ENCODE measurements at regions not wholly inside any gene's neighbourhood (a gene's known extent, or its start where the extent isn't known, plus 50 kb on each side); places are given as distances from the start of the nearest gene placed in this dataset.

DNA sequence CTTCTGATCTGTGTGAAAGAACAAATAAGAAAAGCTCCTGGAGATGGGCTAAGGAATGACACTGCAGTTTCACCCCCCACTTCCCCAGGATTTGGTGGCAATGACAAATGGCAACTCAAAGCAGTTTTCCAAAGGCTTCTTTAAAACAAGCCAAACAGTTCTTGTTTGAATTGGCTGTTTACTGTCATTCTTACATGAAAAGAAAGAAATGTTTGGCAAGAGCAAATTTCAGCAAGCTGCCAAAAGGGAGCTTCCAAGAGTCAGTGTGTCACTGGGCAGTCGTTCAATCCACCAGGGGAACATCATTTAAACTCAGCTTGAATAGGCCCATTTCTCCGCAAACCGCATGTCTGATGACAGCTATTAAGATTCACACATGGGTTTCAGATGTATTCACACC, 119.0 kb upstream of the RHOBTB1 start (continued):
- peak; percentile 55; the same call in 1 of the 2 replicates for TF ChIP-seq JUNB (IDR thresholded peaks at IDR 0.05)
- TF ChIP-seq, protein P1, sequence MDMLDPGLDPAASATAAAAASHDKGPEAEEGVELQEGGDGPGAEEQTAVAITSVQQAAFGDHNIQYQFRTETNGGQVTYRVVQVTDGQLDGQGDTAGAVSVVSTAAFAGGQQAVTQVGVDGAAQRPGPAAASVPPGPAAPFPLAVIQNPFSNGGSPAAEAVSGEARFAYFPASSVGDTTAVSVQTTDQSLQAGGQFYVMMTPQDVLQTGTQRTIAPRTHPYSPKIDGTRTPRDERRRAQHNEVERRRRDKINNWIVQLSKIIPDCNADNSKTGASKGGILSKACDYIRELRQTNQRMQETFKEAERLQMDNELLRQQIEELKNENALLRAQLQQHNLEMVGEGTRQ (IDR thresholded peaks at IDR 0.05) = no peak
- TF ChIP-seq CBX8 (IDR thresholded peaks at IDR 0.05) = no peak
- no peak for TF ChIP-seq FOSB (CRISPR knock-in tag; IDR thresholded peaks at IDR 0.05)
- no peak for TF ChIP-seq EHMT2 (IDR thresholded peaks at IDR 0.05; ENCODE audit: low read depth)
- TF ChIP-seq, protein P2, sequence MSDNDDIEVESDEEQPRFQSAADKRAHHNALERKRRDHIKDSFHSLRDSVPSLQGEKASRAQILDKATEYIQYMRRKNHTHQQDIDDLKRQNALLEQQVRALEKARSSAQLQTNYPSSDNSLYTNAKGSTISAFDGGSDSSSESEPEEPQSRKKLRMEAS (IDR thresholded peaks at IDR 0.05) = no peak
- TF ChIP-seq RCOR1 (IDR thresholded peaks at IDR 0.05; ENCODE audit: low read depth, low read length) = no peak
- TF ChIP-seq NPAS2 (CRISPR knock-in tag; IDR thresholded peaks at IDR 0.05; ENCODE audit: borderline replicate concordance) = no peak
- TF ChIP-seq POLR2AphosphoS2 (conservative IDR thresholded peaks at IDR 0.05; ENCODE audit: low read length) = no peak
- no peak for TF ChIP-seq TP53 (CRISPR knock-in tag; IDR thresholded peaks at IDR 0.05)
- TF ChIP-seq HDAC2 (IDR thresholded peaks at IDR 0.05) = no peak
- peak; percentile 89 for TF ChIP-seq MAFK (IDR thresholded peaks at IDR 0.05; ENCODE audit: partially characterized antibody)
- 0 out of 2 replicates have a peak, but pooled peaks have one; percentile 9 for TF ChIP-seq ZSCAN20 (CRISPR knock-in tag; IDR thresholded peaks at IDR 0.05)
- no peak for TF ChIP-seq RFX5 (IDR thresholded peaks at IDR 0.05)
- TF ChIP-seq JUN (IDR thresholded peaks at IDR 0.05) = peak; percentile 77 to 85
- peak in 1 of 2 experiments; percentile 50; a peak in 4 of 5 replicates for TF ChIP-seq RAD21 (conservative IDR thresholded peaks at IDR 0.05 in 1 of 2, IDR thresholded peaks at IDR 0.05 in 1 of 2)
- no peak for TF ChIP-seq NR3C1 (IDR thresholded peaks at IDR 0.05)
- no peak for TF ChIP-seq MYC (IDR thresholded peaks at IDR 0.05; ENCODE audit: borderline replicate concordance, low read length)
- TF ChIP-seq, protein P3, sequence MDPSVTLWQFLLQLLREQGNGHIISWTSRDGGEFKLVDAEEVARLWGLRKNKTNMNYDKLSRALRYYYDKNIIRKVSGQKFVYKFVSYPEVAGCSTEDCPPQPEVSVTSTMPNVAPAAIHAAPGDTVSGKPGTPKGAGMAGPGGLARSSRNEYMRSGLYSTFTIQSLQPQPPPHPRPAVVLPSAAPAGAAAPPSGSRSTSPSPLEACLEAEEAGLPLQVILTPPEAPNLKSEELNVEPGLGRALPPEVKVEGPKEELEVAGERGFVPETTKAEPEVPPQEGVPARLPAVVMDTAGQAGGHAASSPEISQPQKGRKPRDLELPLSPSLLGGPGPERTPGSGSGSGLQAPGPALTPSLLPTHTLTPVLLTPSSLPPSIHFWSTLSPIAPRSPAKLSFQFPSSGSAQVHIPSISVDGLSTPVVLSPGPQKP (IDR thresholded peaks at IDR 0.05; ENCODE audit: low read depth, low read length) = no peak
- TF ChIP-seq, protein P4, sequence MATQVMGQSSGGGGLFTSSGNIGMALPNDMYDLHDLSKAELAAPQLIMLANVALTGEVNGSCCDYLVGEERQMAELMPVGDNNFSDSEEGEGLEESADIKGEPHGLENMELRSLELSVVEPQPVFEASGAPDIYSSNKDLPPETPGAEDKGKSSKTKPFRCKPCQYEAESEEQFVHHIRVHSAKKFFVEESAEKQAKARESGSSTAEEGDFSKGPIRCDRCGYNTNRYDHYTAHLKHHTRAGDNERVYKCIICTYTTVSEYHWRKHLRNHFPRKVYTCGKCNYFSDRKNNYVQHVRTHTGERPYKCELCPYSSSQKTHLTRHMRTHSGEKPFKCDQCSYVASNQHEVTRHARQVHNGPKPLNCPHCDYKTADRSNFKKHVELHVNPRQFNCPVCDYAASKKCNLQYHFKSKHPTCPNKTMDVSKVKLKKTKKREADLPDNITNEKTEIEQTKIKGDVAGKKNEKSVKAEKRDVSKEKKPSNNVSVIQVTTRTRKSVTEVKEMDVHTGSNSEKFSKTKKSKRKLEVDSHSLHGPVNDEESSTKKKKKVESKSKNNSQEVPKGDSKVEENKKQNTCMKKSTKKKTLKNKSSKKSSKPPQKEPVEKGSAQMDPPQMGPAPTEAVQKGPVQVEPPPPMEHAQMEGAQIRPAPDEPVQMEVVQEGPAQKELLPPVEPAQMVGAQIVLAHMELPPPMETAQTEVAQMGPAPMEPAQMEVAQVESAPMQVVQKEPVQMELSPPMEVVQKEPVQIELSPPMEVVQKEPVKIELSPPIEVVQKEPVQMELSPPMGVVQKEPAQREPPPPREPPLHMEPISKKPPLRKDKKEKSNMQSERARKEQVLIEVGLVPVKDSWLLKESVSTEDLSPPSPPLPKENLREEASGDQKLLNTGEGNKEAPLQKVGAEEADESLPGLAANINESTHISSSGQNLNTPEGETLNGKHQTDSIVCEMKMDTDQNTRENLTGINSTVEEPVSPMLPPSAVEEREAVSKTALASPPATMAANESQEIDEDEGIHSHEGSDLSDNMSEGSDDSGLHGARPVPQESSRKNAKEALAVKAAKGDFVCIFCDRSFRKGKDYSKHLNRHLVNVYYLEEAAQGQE (IDR thresholded peaks at IDR 0.05) = no peak
- no peak for TF ChIP-seq BHLHE40 (IDR thresholded peaks at IDR 0.05; ENCODE audit: low read depth, low read length)
- no peak for TF ChIP-seq RNF2 (IDR thresholded peaks at IDR 0.05; ENCODE audit: borderline replicate concordance, low read depth)
- TF ChIP-seq, protein P5, sequence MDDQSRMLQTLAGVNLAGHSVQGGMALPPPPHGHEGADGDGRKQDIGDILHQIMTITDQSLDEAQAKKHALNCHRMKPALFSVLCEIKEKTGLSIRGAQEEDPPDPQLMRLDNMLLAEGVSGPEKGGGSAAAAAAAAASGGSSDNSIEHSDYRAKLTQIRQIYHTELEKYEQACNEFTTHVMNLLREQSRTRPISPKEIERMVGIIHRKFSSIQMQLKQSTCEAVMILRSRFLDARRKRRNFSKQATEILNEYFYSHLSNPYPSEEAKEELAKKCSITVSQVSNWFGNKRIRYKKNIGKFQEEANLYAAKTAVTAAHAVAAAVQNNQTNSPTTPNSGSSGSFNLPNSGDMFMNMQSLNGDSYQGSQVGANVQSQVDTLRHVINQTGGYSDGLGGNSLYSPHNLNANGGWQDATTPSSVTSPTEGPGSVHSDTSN (IDR thresholded peaks at IDR 0.05) = no peak
- TF ChIP-seq SMC3 (IDR thresholded peaks at IDR 0.05) = peak; percentile 44; the same call in 2 of the 3 replicates
- TF ChIP-seq CHD2 (IDR thresholded peaks at IDR 0.05; ENCODE audit: low read length, partially characterized antibody) = no peak
- TF ChIP-seq POLR2A (IDR thresholded peaks at IDR 0.05; ENCODE audit: low read length) = no peak
- peak; percentile 91 for TF ChIP-seq GATA3 (IDR thresholded peaks at IDR 0.05; ENCODE audit: borderline replicate concordance)
- TF ChIP-seq NFE2L2 (conservative IDR thresholded peaks at IDR 0.05; ENCODE audit: low read length) = peak; percentile 61; the same call in 1 of the 2 replicates
- no peak for TF ChIP-seq RARB (CRISPR knock-in tag; IDR thresholded peaks at IDR 0.05)
- no peak for TF ChIP-seq CHD4 (IDR thresholded peaks at IDR 0.05; ENCODE audit: borderline replicate concordance)
- TF ChIP-seq EP300 (IDR thresholded peaks at IDR 0.05) = peak; percentile 78 to 88; a peak in 3 of 5 replicates
- TF ChIP-seq ESRRA (IDR thresholded peaks at IDR 0.05; ENCODE audit: borderline replicate concordance, low read length) = no peak
- TF ChIP-seq, protein P6, sequence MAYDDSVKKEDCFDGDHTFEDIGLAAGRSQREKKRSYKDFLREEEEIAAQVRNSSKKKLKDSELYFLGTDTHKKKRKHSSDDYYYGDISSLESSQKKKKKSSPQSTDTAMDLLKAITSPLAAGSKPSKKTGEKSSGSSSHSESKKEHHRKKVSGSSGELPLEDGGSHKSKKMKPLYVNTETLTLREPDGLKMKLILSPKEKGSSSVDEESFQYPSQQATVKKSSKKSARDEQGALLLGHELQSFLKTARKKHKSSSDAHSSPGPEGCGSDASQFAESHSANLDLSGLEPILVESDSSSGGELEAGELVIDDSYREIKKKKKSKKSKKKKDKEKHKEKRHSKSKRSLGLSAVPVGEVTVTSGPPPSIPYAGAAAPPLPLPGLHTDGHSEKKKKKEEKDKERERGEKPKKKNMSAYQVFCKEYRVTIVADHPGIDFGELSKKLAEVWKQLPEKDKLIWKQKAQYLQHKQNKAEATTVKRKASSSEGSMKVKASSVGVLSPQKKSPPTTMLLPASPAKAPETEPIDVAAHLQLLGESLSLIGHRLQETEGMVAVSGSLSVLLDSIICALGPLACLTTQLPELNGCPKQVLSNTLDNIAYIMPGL (CRISPR knock-in tag; IDR thresholded peaks at IDR 0.05; ENCODE audit: borderline replicate concordance) = no peak
- TF ChIP-seq, protein P7, sequence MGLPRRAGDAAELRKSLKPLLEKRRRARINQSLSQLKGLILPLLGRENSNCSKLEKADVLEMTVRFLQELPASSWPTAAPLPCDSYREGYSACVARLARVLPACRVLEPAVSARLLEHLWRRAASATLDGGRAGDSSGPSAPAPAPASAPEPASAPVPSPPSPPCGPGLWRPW (IDR thresholded peaks at IDR 0.05) = no peak

Measured in A549 (cell line).